ENCODE measurements at regions not wholly inside any gene's neighbourhood (a gene's known extent, or its start where the extent isn't known, plus 50 kb on each side); places are given as distances from the start of the nearest gene placed in this dataset.

- no peaks in the 10 kb centered on the region for H3K4me1 Mint-ChIP-seq
- no peaks in the 10 kb centered on the region for H3K36me3 Mint-ChIP-seq
- no peak overlapping the region for H3K4me3 Mint-ChIP-seq
- no peak overlapping the region for H3K27ac Mint-ChIP-seq
- no peak for DNase-seq
- peaks cover 2 to 17% (median 6%) of the 10 kb centered on the region in 6 donors for H3K9me3 Mint-ChIP-seq
- H3K27me3 Mint-ChIP-seq (ENCODE audit: low read depth in 3 of 3), result peaks cover 0 to 5% (median 4%) of the 10 kb centered on the region in 3 donors
Measured at GRCh38 chr11:43074810-43075209, 237.0 kb upstream of the API5 start.

GRCh38 chr11:43101113-43101512 is 210.7 kb upstream of the API5 start:
- Mint-ChIP-seq H3K27me3 (ENCODE audit: low read depth in 3 of 3) (no peaks in the 10 kb centered on the region), H3K9me3 (peaks cover 0 to 13% (median 8%) of the 10 kb centered on the region in 6 donors), H3K4me3 (no peak overlapping the region), H3K36me3 (no peaks in the 10 kb centered on the region), H3K27ac (no peak overlapping the region), H3K4me1 (no peaks in the 10 kb centered on the region)
- no peak for DNase-seq

GRCh38 chr11:43116071-43116470 is 195.7 kb upstream of the API5 start:
- no peak for DNase-seq
- H3K27me3 Mint-ChIP-seq (ENCODE audit: low read depth in 3 of 3), result peaks cover 0 to 3% (median 0%) of the 10 kb centered on the region in 3 donors
- H3K4me3 Mint-ChIP-seq, result no peak overlapping the region
- peaks cover 0 to 10% (median 3%) of the 10 kb centered on the region in 6 donors for H3K9me3 Mint-ChIP-seq
- no peaks in the 10 kb centered on the region for H3K36me3 Mint-ChIP-seq
- H3K27ac Mint-ChIP-seq, result no peak overlapping the region
- H3K4me1 Mint-ChIP-seq, result no peaks in the 10 kb centered on the region

GRCh38 chr11:43119275-43119970 is 192.4 kb upstream of the API5 start:
- no peaks in the 10 kb centered on the region for H3K27me3 Mint-ChIP-seq (ENCODE audit: low read depth in 3 of 3)
- no peak overlapping the region for H3K27ac Mint-ChIP-seq
- DNase-seq, result no peak
- H3K4me3 Mint-ChIP-seq, result no peak overlapping the region
- H3K4me1 Mint-ChIP-seq, result no peaks in the 10 kb centered on the region
- peaks cover 0 to 6% (median 2%) of the 10 kb centered on the region in 6 donors for H3K9me3 Mint-ChIP-seq
- H3K36me3 Mint-ChIP-seq, result no peaks in the 10 kb centered on the region

GRCh38 chr11:43122546-43122945 is 189.2 kb upstream of the API5 start:
- Mint-ChIP-seq H3K27me3 (ENCODE audit: low read depth in 3 of 3) (no peaks in the 10 kb centered on the region), H3K4me3 (no peak overlapping the region)

GRCh38 chr11:43123443-43123842 is 188.4 kb upstream of the API5 start:
- Mint-ChIP-seq H3K9me3 (peaks cover 0 to 6% (median 0%) of the 10 kb centered on the region in 6 donors), H3K36me3 (no peaks in the 10 kb centered on the region), H3K27ac (no peak overlapping the region), H3K27me3 (ENCODE audit: low read depth in 3 of 3) (no peaks in the 10 kb centered on the region), H3K4me3 (no peak overlapping the region), H3K4me1 (no peaks in the 10 kb centered on the region)
- no peak for DNase-seq

More at GRCh38 chr11:43122546-43122945, 189.2 kb upstream of the API5 start:
- no peaks in the 10 kb centered on the region for H3K36me3 Mint-ChIP-seq
- no peak overlapping the region for H3K27ac Mint-ChIP-seq
- peaks cover 0 to 6% (median 0%) of the 10 kb centered on the region in 6 donors for H3K9me3 Mint-ChIP-seq
- no peak for DNase-seq
- no peaks in the 10 kb centered on the region for H3K4me1 Mint-ChIP-seq

GRCh38 chr11:43124272-43124935 is 187.4 kb upstream of the API5 start:
- H3K9me3 Mint-ChIP-seq, result peaks cover 0 to 6% (median 0%) of the 10 kb centered on the region in 6 donors
- H3K27me3 Mint-ChIP-seq (ENCODE audit: low read depth in 3 of 3), result peaks cover 0 to 3% (median 0%) of the 10 kb centered on the region in 3 donors
- no peaks in the 10 kb centered on the region for H3K36me3 Mint-ChIP-seq
- no peak overlapping the region for H3K4me3 Mint-ChIP-seq
- DNase-seq, result no peak
- no peaks in the 10 kb centered on the region for H3K4me1 Mint-ChIP-seq
- H3K27ac Mint-ChIP-seq, result no peak overlapping the region

GRCh38 chr11:43129329-43129728 is 182.5 kb upstream of the API5 start:
- Mint-ChIP-seq H3K36me3 (no peaks in the 10 kb centered on the region), H3K4me1 (no peaks in the 10 kb centered on the region), H3K27ac (no peak overlapping the region), H3K27me3 (ENCODE audit: low read depth in 3 of 3) (peaks cover 2 to 3% (median 2%) of the 10 kb centered on the region in 3 donors), H3K9me3 (peaks cover 0 to 6% (median 0%) of the 10 kb centered on the region in 6 donors), H3K4me3 (no peak overlapping the region)
- DNase-seq, result no peak

- H3K4me3 Mint-ChIP-seq, result no peak overlapping the region
- no peak for DNase-seq
- peaks cover 0 to 9% (median 0%) of the 10 kb centered on the region in 6 donors for H3K9me3 Mint-ChIP-seq
- H3K27ac Mint-ChIP-seq, result no peak overlapping the region
- no peaks in the 10 kb centered on the region for H3K4me1 Mint-ChIP-seq
- peaks cover 2 to 3% (median 2%) of the 10 kb centered on the region in 3 donors for H3K27me3 Mint-ChIP-seq (ENCODE audit: low read depth in 3 of 3)
- no peaks in the 10 kb centered on the region for H3K36me3 Mint-ChIP-seq
Measured at GRCh38 chr11:43130616-43131015, 181.2 kb upstream of the API5 start.

GRCh38 chr11:43135966-43136534 is 175.7 kb upstream of the API5 start:
- no peak for DNase-seq
- Mint-ChIP-seq H3K27me3 (ENCODE audit: low read depth in 3 of 3) (peaks cover 0 to 2% (median 0%) of the 10 kb centered on the region in 3 donors), H3K27ac (no peak overlapping the region), H3K36me3 (no peaks in the 10 kb centered on the region), H3K9me3 (peaks cover 0 to 10% (median 3%) of the 10 kb centered on the region in 6 donors), H3K4me3 (no peak overlapping the region), H3K4me1 (no peaks in the 10 kb centered on the region)

- no peaks in the 10 kb centered on the region for H3K36me3 Mint-ChIP-seq
- no peak for DNase-seq
- H3K27me3 Mint-ChIP-seq (ENCODE audit: low read depth in 3 of 3), result no peaks in the 10 kb centered on the region
- H3K4me3 Mint-ChIP-seq, result no peak overlapping the region
- no peaks in the 10 kb centered on the region for H3K4me1 Mint-ChIP-seq
- H3K27ac Mint-ChIP-seq, result no peak overlapping the region
- peaks cover 3 to 18% (median 8%) of the 10 kb centered on the region in 6 donors for H3K9me3 Mint-ChIP-seq
Measured at GRCh38 chr11:43138621-43139140, 173.1 kb upstream of the API5 start.

GRCh38 chr11:43145653-43146052 is 166.1 kb upstream of the API5 start:
- H3K9me3 Mint-ChIP-seq, result peaks cover 2 to 21% (median 11%) of the 10 kb centered on the region in 6 donors
- no peaks in the 10 kb centered on the region for H3K4me1 Mint-ChIP-seq
- no peak overlapping the region for H3K27ac Mint-ChIP-seq
- no peak overlapping the region for H3K4me3 Mint-ChIP-seq
- no peaks in the 10 kb centered on the region for H3K36me3 Mint-ChIP-seq
- peaks cover 0 to 1% (median 0%) of the 10 kb centered on the region in 3 donors for H3K27me3 Mint-ChIP-seq (ENCODE audit: low read depth in 3 of 3)
- DNase-seq, result no peak

GRCh38 chr11:43150697-43151096 is 161.1 kb upstream of the API5 start:
- peaks cover 0 to 2% (median under 1%) of the 10 kb centered on the region in 3 donors for H3K27me3 Mint-ChIP-seq (ENCODE audit: low read depth in 3 of 3)
- DNase-seq, result no peak
- H3K36me3 Mint-ChIP-seq, result no peaks in the 10 kb centered on the region
- peaks cover 0 to 13% (median 0%) of the 10 kb centered on the region in 6 donors for H3K9me3 Mint-ChIP-seq
- no peaks in the 10 kb centered on the region for H3K4me1 Mint-ChIP-seq
- no peak overlapping the region for H3K4me3 Mint-ChIP-seq
- no peak overlapping the region for H3K27ac Mint-ChIP-seq

GRCh38 chr11:43164831-43165230 is 147.0 kb upstream of the API5 start:
- Mint-ChIP-seq H3K9me3 (peaks cover 0 to 19% (median 4%) of the 10 kb centered on the region in 6 donors), H3K4me3 (no peak overlapping the region), H3K27ac (no peak overlapping the region), H3K36me3 (no peaks in the 10 kb centered on the region), H3K27me3 (ENCODE audit: low read depth in 3 of 3) (peaks cover 0 to 2% (median 2%) of the 10 kb centered on the region in 3 donors), H3K4me1 (no peaks in the 10 kb centered on the region)
- no peak for DNase-seq

Data from immature natural killer cell (primary cell).